Left lobe of liver (tissue), 2 donors: ENCODE measurements at regions not wholly inside any gene's neighbourhood (a gene's known extent, or its start where the extent isn't known, plus 50 kb on each side); places are given as distances from the start of the nearest gene placed in this dataset.

Experiments
- ATAC-seq: fragments of 200-7000 bp; cut with Tn5 transposase; one replicate; pipeline ENCODE4 v1.9.1; 2020; ENCODE audit warnings: mild to moderate bottlenecking, moderate library complexity
- DNase-seq: peaks from one replicate; pipeline ENCODE4 v3.0.0-alpha.2; 2020; ENCODE audit warnings: low spot score
- donor health status: DM: no; HTN: no; CAD: no; lungs with moderate emphysema.
- donor health status: DM: no; HTN: yes; CAD: no.

GRCh38 chr5:164359260-164360255 is 854.1 kb downstream of the MAT2B start:
- no peak for DNase-seq
- ATAC-seq: no peak

GRCh38 chr5:164360589-164360988 is 855.2 kb downstream of the MAT2B start:
- ATAC-seq (no peak), DNase-seq (no peak)

- DNase-seq: no peak
- ATAC-seq: no peak
Measured at GRCh38 chr5:164361986-164362385, 856.6 kb downstream of the MAT2B start.

- ATAC-seq (no peak), DNase-seq (no peak)
Measured at GRCh38 chr5:164362835-164363234, 857.4 kb downstream of the MAT2B start.

- DNase-seq: no peak
- ATAC-seq: no peak
Measured at GRCh38 chr5:164364237-164365208, 859.1 kb downstream of the MAT2B start.

GRCh38 chr5:164370841-164371240 is 865.4 kb downstream of the MAT2B start:
- ATAC-seq (no peak), DNase-seq (no peak)

- no peak for ATAC-seq
Measured at GRCh38 chr5:164372892-164373291, 867.5 kb downstream of the MAT2B start.

GRCh38 chr5:164373876-164374275 is 868.5 kb downstream of the MAT2B start:
- ATAC-seq (no peak), DNase-seq (no peak)

More at GRCh38 chr5:164372892-164373291, 867.5 kb downstream of the MAT2B start:
- DNase-seq: no peak

GRCh38 chr5:164375051-164375450 is 869.6 kb downstream of the MAT2B start:
- DNase-seq (no peak), ATAC-seq (no peak)

GRCh38 chr5:164376843-164377242 is 871.4 kb downstream of the MAT2B start:
- DNase-seq: no peak
- no peak for ATAC-seq

- ATAC-seq (no peak), DNase-seq (no peak)
Measured at GRCh38 chr5:164377746-164378145, 872.3 kb downstream of the MAT2B start.

GRCh38 chr5:164383662-164384061 is 878.2 kb downstream of the MAT2B start:
- ATAC-seq (no peak), DNase-seq (no peak)

- ATAC-seq (no peak), DNase-seq (no peak)
Measured at GRCh38 chr5:164392531-164392930, 887.1 kb downstream of the MAT2B start.

- no peak for DNase-seq
- ATAC-seq: no peak
Measured at GRCh38 chr5:164394686-164395194, 889.3 kb downstream of the MAT2B start.

GRCh38 chr5:164412531-164412930 is 907.1 kb downstream of the MAT2B start:
- ATAC-seq (no peak), DNase-seq (no peak)

- no peak for DNase-seq
- no peak for ATAC-seq
Measured at GRCh38 chr5:164420161-164420560, 914.7 kb downstream of the MAT2B start.

GRCh38 chr5:164422400-164422799 is 917.0 kb downstream of the MAT2B start:
- no peak for DNase-seq

GRCh38 chr5:164431634-164432304 is 926.4 kb downstream of the MAT2B start:
- ATAC-seq: no peak
- DNase-seq: no peak

More at GRCh38 chr5:164422400-164422799, 917.0 kb downstream of the MAT2B start:
- no peak for ATAC-seq

GRCh38 chr5:164433106-164433870 is 927.9 kb downstream of the MAT2B start:
- no peak for ATAC-seq
- no peak for DNase-seq

- ATAC-seq (no peak), DNase-seq (no peak)
Measured at GRCh38 chr5:164435576-164435975, 930.2 kb downstream of the MAT2B start.
